T-helper 2 cell treated with Interferon-gamma antibody and Interleukin-4, amounts not matched to agents 5 μg/mL and 100 μg/mL, for 36 hours (primary cell): ENCODE measurements at regions not wholly inside any gene's neighbourhood (a gene's known extent, or its start where the extent isn't known, plus 50 kb on each side); places are given as distances from the start of the nearest gene placed in this dataset.
"Not testable (repeated sequence)": the region's sequence is repeated elsewhere in the genome, so short reads cannot be mapped to it uniquely, and the experiment has no call there.

Experiments used
- DNase-seq: peaks from one replicate; pipeline ENCODE4 v3.0.0; 2021; ENCODE audit warnings: low spot score
- H3K27ac Mint-ChIP-seq: one replicate; pipeline ENCODE4 v1.8.0; 2021; ENCODE audit warnings: mild to moderate bottlenecking, mixed read lengths
- H3K27me3 Mint-ChIP-seq: one replicate; pipeline ENCODE4 v1.8.0; 2021; ENCODE audit warnings: low read depth, mixed read lengths
- H3K36me3 Mint-ChIP-seq: one replicate; pipeline ENCODE4 v1.8.0; 2021; ENCODE audit warnings: low read depth, mixed read lengths
- H3K4me1 Mint-ChIP-seq: one replicate; pipeline ENCODE4 v1.8.0; 2021; ENCODE audit warnings: low read depth, mixed read lengths
- H3K4me3 Mint-ChIP-seq: one replicate; pipeline ENCODE4 v1.8.0; 2022; ENCODE audit warnings: mild to moderate bottlenecking, moderate library complexity, mixed read lengths
- H3K9me3 Mint-ChIP-seq: one replicate; pipeline ENCODE4 v1.8.0; 2021; ENCODE audit warnings: mixed read lengths

DNA sequence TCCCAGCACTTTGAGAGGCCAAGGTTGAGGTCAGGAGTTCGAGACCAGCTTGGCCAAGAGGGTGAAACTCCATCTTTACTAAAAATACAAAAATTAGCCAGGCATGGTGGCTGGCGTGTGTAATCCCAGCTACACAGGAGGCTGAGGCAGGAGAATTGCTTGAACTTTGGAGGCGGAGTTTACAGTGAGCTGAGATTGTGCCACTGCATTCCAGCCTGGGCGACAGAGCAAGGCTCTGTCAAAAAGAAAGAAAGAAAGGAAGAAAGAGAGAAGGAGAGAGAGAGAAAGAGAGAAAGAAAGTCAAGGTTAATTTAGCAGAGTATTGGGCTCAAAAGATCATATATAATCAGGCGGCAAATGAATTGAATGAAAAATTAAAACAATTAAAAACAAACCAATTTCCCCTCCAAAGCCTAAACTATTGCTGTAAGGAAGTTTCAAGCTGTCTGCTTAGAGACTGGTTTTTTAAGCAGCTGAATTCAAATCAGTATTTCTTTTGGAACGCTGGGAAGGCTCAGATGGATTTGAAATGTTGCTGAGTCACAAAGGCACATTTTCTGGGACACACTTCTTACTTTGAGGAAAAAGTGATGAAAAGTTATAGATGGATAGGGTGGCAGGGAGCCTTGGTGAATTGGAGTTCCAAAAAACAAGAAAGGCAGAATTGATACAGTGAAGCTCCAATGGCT, 81.3 kb upstream of the BHLHE40 start:
- H3K9me3 Mint-ChIP-seq = peaks cover 3% of the 10 kb centered on the region
- H3K27ac Mint-ChIP-seq = peak overlapping the region; percentile 88
- DNase-seq = no peak
- H3K36me3 Mint-ChIP-seq = peaks cover 9% of the 10 kb centered on the region
- no peaks in the 10 kb centered on the region for H3K27me3 Mint-ChIP-seq
- peaks cover 72% of the 10 kb centered on the region for H3K4me1 Mint-ChIP-seq
- H3K4me3 Mint-ChIP-seq = peak overlapping the region; percentile 73

DNA sequence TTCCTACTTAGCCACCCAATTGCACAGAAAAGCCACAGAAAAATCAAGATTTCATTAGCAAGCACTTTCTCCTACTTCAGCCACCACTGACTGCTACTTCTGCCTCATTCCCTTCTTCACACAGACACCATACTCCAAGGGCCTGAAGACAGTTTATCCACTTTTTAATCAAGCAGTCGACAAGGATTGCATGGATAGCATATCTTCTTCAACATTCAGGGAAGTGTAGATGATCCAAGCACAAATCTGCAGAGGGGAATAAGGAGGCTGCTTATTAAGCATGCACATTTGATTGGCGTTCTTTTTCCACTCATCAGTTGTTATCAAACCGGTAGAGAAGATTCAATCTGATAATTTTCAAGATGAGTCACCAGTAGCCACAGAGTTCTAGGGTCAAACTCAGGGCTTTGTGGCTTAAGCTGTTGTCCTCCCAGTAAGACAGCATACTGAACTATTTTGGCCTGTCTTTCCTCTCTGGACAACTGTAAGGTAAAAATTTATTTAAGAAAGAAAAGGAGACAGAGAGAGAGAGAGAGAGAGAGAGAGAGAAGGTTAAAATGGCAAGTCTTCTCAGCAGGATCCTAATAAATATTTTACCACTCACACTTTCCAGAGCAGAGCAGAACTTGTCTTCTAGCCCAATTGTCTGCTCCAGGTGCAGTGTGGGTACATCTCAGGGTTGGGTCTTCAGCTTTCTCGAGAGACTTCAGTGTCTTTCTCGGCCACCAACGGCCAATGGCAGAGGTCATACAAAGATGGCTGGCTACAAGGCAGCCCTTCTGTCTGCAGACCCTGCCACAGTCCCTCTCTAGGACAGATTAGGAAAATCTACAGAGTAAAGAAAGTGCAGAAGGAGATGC, 80.6 kb upstream of the BHLHE40 start:
- H3K4me3 Mint-ChIP-seq = peak overlapping the region; percentile 73
- peaks cover 71% of the 10 kb centered on the region for H3K4me1 Mint-ChIP-seq
- peak overlapping the region; percentile 88 for H3K27ac Mint-ChIP-seq
- H3K9me3 Mint-ChIP-seq = peaks cover 3% of the 10 kb centered on the region
- H3K36me3 Mint-ChIP-seq = peaks cover 9% of the 10 kb centered on the region
- no peaks in the 10 kb centered on the region for H3K27me3 Mint-ChIP-seq
- DNase-seq = peak; percentile 48

DNA sequence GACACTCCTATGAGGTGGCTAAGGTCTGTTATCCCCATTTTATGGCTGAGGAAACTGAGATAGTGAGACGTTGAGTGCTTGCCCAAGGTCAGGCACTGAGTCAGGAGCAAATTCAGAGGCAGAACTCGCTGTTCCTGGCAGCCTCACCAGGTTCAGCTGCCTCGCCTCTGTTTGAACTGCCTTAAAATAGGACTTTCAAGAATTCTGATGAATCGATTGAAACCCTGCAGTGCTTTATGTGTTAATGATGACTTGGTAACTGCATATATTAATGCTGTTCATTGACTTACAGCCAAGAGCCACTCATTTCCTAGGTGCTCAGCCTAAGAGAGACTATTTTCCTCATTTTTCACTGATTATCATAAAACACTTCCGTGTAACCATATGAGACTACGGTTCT, 79.5 kb upstream of the BHLHE40 start:
- DNase-seq = no peak
- peaks cover 9% of the 10 kb centered on the region for H3K36me3 Mint-ChIP-seq
- peak overlapping the region; percentile 88 for H3K27ac Mint-ChIP-seq
- H3K4me3 Mint-ChIP-seq = peak overlapping the region; percentile 73
- H3K4me1 Mint-ChIP-seq = peaks cover 80% of the 10 kb centered on the region
- H3K9me3 Mint-ChIP-seq = peaks cover 3% of the 10 kb centered on the region
- no peaks in the 10 kb centered on the region for H3K27me3 Mint-ChIP-seq

DNA sequence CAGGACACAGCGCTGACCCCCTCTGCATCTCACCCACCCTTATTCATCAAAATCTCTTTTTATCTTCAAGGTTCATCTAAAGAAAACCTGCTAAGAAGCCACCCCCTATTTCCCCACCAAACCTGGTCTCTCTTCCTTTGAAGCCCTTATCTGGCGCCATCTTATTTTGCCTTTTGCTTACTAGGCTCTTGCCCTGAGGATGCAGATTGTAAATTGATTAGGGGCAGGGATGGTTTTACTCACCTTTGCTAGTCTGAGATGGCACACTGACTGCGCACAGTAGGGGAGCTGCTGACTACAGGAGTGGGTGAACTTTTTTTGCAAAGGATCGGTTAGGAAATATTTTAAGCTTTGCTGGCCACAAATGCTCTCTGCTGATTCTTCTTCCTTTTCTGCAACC, 78.9 kb upstream of the BHLHE40 start:
- Mint-ChIP-seq H3K36me3 (peaks cover 9% of the 10 kb centered on the region), H3K27me3 (no peaks in the 10 kb centered on the region), H3K9me3 (peaks cover 3% of the 10 kb centered on the region), H3K27ac (peak overlapping the region; percentile 82), H3K4me1 (peaks cover 80% of the 10 kb centered on the region), H3K4me3 (peak overlapping the region; percentile 51)
- peak; percentile 67 for DNase-seq

DNA sequence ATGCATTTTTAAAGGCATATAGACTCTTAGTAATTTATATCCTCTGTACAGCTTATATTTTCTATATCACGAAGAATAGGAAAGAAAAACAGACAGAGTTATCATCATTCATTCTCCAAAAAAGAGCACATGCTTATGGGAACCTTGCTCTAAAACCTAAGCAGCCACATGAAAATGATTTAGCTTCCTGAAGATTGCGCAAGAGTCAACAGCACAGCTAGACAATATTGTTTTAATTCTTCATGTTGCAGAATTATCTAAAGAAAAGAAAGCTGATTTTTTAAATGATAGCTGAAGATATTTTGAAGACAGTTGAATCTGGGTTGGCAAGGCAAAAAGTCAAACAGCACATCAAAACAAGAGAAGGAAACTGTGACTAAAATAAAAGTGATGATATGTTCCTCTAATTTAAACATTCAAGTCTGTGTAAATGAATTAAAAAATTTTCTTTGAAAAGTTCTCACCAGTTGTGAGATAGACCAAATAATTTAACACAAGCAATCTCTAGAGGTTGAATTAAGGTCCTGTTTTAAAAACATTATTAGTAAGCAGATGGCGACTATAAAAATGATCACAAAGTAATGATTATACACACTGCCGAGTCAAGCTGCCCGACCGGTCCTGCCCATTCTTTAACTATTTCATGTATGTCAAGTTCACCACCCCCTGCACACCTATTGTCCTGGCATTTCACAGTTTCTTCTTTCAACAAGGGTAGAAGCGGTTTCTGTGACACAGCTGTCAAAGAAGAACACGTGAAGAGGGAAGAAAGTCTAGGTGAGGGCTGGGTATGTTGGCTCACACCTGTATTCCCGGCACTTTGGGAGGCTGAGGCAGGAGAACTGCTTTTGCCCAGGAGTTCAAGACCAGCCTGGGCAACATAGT, 74.2 kb upstream of the BHLHE40 start:
- no peak for DNase-seq
- peaks cover 86% of the 10 kb centered on the region for H3K4me1 Mint-ChIP-seq

DNA sequence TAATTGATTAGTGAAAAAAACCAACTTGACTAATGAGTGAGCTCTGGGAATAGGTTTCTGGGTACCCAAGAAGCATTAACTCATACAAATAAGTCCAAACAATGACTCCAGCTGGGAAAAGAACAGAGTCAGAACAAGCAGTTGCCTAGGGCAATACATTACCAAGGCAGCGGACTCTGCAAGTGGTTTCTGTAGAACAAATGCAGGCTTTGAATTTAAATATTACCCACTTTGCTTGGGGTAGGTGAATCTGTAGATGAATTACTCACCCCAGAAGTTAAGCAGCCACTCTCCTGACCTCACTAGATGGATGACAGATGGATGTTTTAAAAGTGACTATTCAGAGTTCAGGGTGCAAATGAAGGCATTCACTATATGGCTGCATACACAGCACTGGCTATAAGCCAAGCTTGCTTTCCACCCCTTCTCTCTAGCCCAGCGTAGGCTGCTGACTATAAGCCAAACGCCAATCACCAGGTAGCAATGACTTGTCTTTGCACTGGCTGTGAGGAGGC, 73.1 kb upstream of the BHLHE40 start:
- Mint-ChIP-seq H3K4me1 (peaks cover 83% of the 10 kb centered on the region), H3K27me3 (no peaks in the 10 kb centered on the region), H3K9me3 (peaks cover 6% of the 10 kb centered on the region), H3K4me3 (peak overlapping the region; percentile 56), H3K27ac (peak overlapping the region; percentile 83), H3K36me3 (peaks cover 5% of the 10 kb centered on the region)
- DNase-seq = peak; percentile 52

More for the DNA sequence above, 74.2 kb upstream of the BHLHE40 start:
- Mint-ChIP-seq H3K4me3 (peak overlapping the region; percentile 56), H3K27me3 (no peaks in the 10 kb centered on the region), H3K36me3 (peaks cover 8% of the 10 kb centered on the region), H3K27ac (peak overlapping the region; percentile 70), H3K9me3 (peaks cover 3% of the 10 kb centered on the region)

DNA sequence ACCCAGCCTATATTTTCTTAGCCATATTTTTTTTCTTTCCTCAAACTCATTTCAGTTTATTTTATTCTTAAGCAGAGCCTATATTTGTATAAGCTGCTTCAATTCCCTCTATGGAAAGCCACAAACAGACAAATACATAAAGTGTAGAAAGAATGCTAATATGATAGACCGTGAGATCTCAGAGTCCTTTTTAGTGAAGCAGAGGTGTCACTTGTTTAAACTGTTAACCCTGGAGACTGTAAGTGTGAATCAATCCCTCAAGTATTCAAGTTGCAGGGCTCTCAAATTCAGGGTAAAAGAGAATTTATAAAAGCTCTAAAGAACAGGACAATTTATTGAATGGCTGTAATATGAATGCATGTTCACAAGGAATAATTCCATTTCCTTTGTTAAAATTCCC, 72.2 kb upstream of the BHLHE40 start:
- H3K4me1 Mint-ChIP-seq = peaks cover 78% of the 10 kb centered on the region
- peaks cover 3% of the 10 kb centered on the region for H3K36me3 Mint-ChIP-seq
- no peak for DNase-seq
- no peaks in the 10 kb centered on the region for H3K27me3 Mint-ChIP-seq
- H3K27ac Mint-ChIP-seq = peak overlapping the region; percentile 56
- H3K4me3 Mint-ChIP-seq = peak overlapping the region; percentile 19
- peaks cover 4% of the 10 kb centered on the region for H3K9me3 Mint-ChIP-seq

DNA sequence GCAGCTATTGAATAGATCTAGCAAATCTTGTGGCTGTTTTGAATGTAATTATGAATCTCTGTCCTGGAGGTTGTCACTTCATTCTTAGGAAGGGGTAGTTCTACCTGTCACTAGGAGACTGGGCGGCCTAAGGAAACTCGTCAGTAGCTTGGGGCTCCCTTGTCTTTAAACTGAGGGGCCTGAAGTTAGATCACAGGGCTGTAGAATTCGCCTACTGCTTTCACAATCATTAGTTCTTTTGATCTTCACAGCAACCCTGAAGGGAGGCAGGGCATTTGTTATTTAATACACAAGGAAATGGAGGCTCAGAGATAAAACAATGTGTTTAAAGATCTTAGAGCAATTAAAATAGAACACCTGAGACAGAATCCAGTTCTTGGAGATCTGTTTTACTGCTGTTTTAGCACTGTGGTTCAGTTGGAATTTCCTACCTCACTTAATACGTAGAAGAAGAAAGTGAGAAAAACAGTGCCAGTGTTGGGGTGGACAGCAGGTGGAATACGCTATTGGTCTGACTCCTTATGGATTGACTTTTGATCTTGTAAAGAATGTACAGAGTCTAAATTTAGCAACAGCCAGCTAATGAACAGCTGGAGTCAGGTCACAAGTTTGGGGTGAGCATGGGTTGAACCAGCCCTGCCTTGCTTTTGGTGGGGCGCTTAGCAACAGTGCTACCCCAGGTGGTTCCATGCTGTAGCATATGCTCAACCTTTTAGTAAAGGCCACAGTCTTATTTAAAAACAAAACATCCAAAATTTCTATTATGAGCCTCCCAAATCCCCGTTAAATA, 71.4 kb upstream of the BHLHE40 start:
- H3K36me3 Mint-ChIP-seq = peaks cover 9% of the 10 kb centered on the region
- H3K4me3 Mint-ChIP-seq = peak overlapping the region; percentile 67
- no peak for DNase-seq
- peak overlapping the region; percentile 82 for H3K27ac Mint-ChIP-seq
- H3K9me3 Mint-ChIP-seq = peaks cover 3% of the 10 kb centered on the region
- H3K27me3 Mint-ChIP-seq = no peaks in the 10 kb centered on the region
- H3K4me1 Mint-ChIP-seq = peaks cover 72% of the 10 kb centered on the region

DNA sequence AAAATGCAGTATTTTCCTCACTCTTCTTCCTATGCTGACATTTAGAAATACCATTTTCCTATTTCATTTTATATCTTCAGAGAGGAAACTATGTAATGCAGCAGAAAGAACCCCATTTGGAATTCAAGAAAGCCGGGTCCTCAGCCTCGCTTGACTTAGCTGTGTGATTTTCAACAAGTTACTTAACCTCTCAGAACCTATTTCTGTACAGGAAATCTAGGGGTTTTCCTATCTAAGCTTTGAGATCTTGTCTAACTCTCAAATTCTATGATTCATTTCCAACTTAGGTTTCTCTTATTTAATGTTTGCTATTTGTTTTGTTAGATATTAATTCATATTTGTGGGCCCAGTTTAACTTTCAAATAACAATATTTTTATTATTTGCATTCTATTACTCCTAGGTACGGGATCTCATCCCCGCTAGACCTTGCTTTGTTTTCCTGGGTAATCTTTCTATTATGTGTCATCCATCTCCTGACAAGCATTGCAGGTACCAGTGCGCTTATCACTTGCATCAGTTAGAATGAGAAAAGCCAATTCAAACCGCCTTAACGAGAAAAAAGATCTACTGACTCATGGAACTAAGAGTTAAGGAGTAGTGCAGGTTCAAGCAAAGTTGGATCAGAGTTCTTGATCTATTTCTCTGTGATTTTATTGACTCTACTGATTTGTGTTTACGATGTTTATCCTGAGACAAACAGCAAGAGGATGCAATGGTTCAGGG, 70.6 kb upstream of the BHLHE40 start:
- Mint-ChIP-seq H3K4me3 (peak overlapping the region; percentile 67), H3K9me3 (peaks cover 6% of the 10 kb centered on the region), H3K36me3 (peaks cover 12% of the 10 kb centered on the region), H3K27me3 (no peaks in the 10 kb centered on the region), H3K27ac (peak overlapping the region; percentile 82), H3K4me1 (peaks cover 68% of the 10 kb centered on the region)
- DNase-seq = peak; percentile 45

DNA sequence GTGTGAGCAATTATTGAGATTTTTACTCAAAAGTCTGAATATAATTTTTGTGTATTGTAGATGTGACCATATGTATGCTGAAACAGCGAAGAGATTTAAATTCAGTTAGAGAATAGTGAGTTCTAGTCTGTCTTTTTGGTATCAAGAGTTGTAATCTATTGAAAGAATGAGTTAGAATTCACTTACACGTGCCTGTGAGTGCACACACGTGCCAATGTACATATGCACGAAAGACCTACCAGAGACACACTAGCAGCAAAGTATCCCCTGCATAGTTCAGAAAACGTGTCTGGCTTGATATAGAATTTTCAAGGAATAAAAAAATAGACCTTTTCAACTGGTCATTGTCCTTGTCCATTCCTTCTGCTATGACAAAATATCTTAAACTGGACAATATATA, 64.8 kb upstream of the BHLHE40 start:
- H3K36me3 Mint-ChIP-seq = peaks cover 21% of the 10 kb centered on the region

DNA sequence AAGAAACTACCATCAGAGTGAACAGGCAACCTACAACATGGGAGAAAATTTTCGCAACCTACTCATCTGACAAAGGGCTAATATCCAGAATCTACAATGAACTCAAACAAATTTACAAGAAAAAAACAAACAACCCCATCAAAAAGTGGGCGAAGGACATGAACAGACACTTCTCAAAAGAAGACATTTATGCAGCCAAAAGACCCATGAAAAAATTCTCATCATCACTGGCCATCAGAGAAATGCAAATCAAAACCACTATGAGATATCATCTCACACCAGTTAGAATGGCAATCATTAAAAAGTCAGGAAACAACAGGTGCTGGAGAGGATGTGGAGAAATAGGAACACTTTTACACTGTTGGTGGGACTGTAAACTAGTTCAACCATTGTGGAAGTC, 57.6 kb upstream of the BHLHE40 start:
- H3K27ac Mint-ChIP-seq, H3K9me3 Mint-ChIP-seq, H3K27me3 Mint-ChIP-seq, DNase-seq, H3K4me1 Mint-ChIP-seq, H3K4me3 Mint-ChIP-seq, H3K36me3 Mint-ChIP-seq: not testable (repeated sequence)

More for the DNA sequence above, 64.8 kb upstream of the BHLHE40 start:
- Mint-ChIP-seq H3K9me3 (peaks cover 25% of the 10 kb centered on the region), H3K27me3 (no peaks in the 10 kb centered on the region), H3K4me1 (peaks cover 11% of the 10 kb centered on the region), H3K27ac (no peak overlapping the region), H3K4me3 (no peak overlapping the region)
- no peak for DNase-seq

DNA sequence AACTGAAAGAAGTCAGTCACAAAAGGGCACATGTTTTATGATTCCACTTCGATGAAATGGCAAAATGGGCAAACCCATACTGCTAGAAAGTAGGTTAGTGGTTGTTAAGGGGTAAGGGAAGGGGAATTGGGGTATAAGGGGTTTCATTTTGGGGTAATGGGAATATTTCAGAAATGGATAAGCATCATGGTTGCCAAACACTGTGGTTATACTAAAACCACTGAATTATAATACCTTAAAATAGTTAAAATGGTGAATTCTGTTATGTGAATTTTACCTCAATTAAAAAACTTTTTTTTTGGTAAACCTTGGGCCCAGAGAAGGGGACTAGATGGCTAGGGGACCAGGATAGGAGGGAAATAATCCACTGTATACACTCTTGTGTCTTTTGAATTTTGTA, 52.3 kb upstream of the BHLHE40 start:
- Mint-ChIP-seq H3K27me3 (no peaks in the 10 kb centered on the region), H3K27ac (no peak overlapping the region), H3K36me3 (peaks cover 3% of the 10 kb centered on the region), H3K9me3 (peaks cover 5% of the 10 kb centered on the region), H3K4me1 (peaks cover 32% of the 10 kb centered on the region), H3K4me3 (no peak overlapping the region)
- no peak for DNase-seq
